Ovary (tissue), 3 donors: ENCODE measurements at regions not wholly inside any gene's neighbourhood (a gene's known extent, or its start where the extent isn't known, plus 50 kb on each side); places are given as distances from the start of the nearest gene placed in this dataset.

Experiments
- EP300 ChIP-seq: sonication (generic); formaldehyde crosslinking; IDR thresholded peaks from one replicate; pipeline ENCODE4 v1.6.1; 2017; ENCODE audit warnings: antibody characterized with exemption
- POLR2A ChIP-seq: fragments of 450-650 bp; IDR thresholded peaks from one replicate; pipeline ENCODE4 v1.6.1; 2017; ENCODE audit warnings: antibody characterized with exemption, mild to moderate bottlenecking, moderate library complexity
- TF ChIP-seq, protein P1 (sequence below), 3 donors: fragments of 450-650 bp in 2 of 3; fragments of 200-600 bp in 1 of 3; IDR thresholded peaks; one replicate each; pipeline versions ENCODE4 v1.5.1 to v1.8.0; 2016 to 2022; ENCODE audit warnings: antibody characterized with exemption in 3 of 3, mild to moderate bottlenecking in 1 of 3
- donor health status: DM: no; HTN: no; CAD: no.

DNA sequence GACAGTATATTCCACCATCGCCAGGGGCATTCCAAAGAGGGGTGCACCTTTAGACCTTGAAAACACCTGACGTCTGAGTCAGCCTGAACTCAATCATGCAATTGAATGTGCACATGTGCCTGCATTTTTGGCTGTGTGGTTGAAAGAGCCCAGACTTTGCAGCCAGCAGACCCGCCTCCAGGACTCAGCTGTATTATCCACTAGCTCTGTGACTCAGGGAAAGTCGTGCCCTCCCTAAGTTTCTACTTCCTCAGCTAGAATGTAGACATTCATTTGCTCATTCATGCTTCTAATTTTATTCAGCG lies 94.2 kb downstream of the LRRC30 start:
- TF ChIP-seq, protein P1, sequence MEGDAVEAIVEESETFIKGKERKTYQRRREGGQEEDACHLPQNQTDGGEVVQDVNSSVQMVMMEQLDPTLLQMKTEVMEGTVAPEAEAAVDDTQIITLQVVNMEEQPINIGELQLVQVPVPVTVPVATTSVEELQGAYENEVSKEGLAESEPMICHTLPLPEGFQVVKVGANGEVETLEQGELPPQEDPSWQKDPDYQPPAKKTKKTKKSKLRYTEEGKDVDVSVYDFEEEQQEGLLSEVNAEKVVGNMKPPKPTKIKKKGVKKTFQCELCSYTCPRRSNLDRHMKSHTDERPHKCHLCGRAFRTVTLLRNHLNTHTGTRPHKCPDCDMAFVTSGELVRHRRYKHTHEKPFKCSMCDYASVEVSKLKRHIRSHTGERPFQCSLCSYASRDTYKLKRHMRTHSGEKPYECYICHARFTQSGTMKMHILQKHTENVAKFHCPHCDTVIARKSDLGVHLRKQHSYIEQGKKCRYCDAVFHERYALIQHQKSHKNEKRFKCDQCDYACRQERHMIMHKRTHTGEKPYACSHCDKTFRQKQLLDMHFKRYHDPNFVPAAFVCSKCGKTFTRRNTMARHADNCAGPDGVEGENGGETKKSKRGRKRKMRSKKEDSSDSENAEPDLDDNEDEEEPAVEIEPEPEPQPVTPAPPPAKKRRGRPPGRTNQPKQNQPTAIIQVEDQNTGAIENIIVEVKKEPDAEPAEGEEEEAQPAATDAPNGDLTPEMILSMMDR (IDR thresholded peaks at IDR 0.05), result no peak
- TF ChIP-seq POLR2A (no peak), EP300 (no peak)
